ENCODE measurements at regions not wholly inside any gene's neighbourhood (a gene's known extent, or its start where the extent isn't known, plus 50 kb on each side); places are given as distances from the start of the nearest gene placed in this dataset.

DNA sequence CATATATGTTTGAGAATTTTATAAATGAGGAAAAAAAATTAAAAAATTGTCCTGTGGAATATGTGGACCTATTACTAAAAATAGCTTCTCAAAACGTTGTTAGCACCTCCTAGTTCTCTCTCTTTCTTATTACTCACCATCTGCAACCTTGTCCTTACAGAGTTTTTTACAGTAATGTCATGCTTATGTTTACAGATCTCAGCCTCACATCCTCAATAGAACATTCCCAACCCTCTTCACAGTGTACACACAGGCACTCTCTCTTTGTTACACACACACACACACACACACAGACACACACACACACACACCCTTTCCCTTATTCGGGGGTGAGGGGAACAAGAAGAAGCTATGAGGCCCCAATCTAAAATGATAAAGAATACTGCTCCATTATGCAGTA, 197.7 kb downstream of the SLITRK6 start:
- TF ChIP-seq EZH2 (IDR thresholded peaks at IDR 0.05) = no peak
- TF ChIP-seq, protein P1, sequence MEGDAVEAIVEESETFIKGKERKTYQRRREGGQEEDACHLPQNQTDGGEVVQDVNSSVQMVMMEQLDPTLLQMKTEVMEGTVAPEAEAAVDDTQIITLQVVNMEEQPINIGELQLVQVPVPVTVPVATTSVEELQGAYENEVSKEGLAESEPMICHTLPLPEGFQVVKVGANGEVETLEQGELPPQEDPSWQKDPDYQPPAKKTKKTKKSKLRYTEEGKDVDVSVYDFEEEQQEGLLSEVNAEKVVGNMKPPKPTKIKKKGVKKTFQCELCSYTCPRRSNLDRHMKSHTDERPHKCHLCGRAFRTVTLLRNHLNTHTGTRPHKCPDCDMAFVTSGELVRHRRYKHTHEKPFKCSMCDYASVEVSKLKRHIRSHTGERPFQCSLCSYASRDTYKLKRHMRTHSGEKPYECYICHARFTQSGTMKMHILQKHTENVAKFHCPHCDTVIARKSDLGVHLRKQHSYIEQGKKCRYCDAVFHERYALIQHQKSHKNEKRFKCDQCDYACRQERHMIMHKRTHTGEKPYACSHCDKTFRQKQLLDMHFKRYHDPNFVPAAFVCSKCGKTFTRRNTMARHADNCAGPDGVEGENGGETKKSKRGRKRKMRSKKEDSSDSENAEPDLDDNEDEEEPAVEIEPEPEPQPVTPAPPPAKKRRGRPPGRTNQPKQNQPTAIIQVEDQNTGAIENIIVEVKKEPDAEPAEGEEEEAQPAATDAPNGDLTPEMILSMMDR (IDR thresholded peaks at IDR 0.05) = no peak
